Cerebellar cortex (tissue), 1 donor: ENCODE measurements at regions not wholly inside any gene's neighbourhood (a gene's known extent, or its start where the extent isn't known, plus 50 kb on each side); places are given as distances from the start of the nearest gene placed in this dataset.

Experiments
- DNase-seq: peaks from one replicate; pipeline ENCODE4 v3.0.0-alpha.2; 2015; ENCODE audit warnings: low spot score

DNA sequence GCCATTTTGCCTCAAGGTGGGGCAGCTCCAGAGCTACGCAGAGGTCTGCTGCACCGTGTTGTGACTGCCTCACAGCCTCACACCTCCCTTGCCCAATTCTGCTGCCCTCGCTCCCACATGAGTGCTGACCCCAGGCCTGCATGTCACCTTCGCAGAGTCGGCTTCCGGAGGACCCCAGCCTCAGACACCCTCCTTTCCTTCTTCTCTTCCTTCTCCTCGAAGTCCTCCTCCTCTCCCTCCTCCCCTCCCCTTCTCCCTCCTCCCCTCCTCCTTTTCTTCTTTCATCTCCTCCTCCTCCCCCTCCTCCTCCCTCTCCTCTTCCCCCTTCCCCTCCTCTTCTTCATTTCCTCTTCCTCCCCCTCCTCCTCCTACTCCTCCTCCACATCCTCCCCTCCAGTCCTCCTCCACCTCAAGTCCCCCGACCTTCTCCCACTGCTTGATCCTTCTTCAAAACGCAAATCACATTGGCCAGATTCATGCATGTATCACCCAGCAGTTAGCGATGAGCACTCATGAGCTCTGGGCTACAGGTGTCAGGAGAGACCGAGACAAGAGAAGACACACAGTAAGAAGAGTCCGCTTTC lies 243.8 kb downstream of the RBFOX3 start:
- DNase-seq: no peak

DNA sequence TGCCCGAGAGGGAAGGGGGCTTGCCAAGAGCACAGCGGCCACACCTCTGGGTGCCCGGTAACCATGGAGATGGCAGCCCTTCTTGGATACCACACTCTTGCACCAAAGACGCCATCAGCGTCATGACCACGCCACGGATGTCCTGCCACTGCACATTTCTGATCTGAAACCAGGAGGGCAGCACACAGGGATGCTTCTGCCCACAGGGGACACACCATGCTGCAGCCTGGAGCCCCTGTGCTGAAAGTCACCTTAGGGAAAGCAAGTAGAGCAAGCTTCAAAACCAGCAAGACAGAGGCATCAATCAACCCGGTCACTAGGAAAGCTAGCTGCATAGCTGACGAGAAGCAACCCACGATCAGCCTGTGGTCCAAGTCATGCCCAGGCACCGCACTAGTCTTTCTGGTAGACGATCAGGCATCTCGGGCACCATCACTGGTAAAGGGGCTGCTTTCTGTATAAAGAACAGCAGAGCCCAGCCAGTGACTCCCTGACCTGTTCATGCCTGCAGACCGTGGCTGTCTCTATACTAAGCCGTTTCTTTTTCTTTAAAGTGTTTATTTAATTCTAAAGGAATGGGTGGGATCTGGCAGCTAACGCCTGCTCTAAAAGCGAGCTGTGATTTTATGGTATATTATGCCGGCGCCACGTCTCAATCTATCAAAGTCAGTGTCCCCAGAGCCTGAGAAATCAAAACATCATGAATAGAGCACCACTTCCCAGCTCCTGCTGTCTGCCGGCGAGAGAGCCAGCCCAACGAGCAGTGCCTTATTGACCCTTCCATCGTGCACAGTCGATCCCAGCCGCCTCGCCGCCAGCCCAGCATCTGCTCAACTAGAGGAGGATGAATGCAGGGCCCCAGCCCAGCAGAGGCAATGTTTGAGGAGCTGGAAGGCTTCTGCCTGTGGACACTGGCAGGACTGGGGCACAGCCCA lies 244.7 kb downstream of the RBFOX3 start:
- no peak for DNase-seq

DNA sequence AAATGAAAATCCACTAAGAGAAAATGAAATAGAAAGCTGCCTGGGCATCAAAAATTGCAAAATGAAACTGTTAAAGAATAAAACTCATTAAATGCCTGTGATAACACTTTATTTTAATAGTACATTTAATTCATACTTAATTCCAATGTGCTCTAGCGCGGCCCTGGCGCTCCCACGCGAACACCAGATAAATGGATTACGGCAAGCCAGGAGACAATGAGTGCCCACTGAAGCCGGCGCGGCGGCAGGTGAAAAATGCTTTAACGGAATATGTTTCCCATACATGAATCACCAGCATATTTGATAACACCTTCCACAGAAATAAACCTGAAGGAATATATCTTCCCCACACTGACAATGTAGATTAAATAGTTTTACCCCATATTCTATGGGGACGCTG lies 245.5 kb downstream of the RBFOX3 start:
- no peak for DNase-seq

DNA sequence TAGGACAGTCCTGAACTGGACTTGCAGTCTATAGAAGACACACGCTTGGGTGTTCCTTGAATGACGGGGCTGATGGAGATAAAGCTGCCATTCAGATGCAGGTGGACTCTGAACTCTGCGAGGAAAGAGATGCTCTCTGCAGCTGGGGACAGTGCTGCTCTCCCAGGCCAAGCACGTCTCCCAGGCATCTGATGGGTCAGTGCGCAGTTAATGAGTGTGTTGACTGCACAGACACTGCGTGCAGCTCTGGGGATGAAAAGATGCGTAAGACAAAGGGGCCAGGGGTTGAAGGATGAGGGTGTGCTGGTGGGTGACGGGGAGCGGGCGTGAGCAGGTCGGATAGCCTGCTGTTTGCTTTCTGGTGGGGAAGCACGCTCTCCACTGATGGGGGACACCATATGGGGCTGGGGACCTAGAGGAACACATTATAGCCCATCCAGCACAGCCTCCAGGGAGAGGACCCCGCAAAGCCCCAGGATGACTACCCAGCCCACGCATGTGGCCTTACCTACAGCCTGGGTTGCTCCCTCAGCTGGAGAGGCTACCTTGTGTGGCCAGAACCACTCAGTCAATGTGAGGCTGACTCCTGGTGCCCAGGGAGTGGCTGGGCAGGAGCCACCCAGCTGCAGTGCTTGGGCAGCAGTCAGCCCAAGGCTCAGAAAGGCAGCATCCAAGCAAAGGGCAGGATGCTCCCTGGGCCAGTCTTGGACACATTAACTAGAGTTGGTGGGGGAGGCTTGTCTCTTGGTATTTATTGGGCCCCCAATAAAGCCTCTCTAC lies 246.3 kb downstream of the RBFOX3 start:
- DNase-seq: no peak

DNA sequence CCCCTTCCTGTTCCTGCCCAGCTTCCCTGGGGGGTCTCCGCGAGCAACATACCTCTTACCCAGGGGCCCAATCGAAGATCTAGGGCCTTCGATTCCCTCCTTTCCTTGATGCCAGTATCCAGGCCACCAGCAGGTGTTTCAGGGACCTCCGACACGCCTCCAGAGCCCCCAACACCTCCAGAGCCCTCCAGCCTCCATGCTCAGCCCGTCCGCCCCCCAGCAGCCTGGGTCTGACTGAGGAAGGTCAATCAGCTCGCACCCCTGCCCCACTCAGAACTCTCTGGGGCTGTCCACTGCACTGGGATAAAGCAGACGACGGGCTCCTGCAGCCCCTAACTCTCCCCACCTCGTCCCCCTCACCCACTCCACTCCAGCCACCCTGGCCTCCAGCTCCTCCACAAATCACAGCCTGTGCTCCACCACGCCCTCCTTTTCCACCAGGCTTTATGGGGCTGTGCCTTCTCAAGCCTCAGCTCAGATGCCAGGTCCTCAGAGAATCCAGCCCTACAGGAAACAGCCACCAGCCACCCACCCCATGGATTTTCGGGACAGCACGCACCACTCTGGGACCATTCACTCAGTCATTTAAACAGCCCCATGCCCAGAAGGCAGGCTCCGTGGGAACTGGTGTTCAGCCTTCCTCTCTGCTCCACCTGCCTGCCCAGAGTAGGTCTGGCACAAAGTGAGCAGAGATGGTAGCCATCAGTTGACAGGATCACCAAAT lies 247.1 kb downstream of the RBFOX3 start:
- no peak for DNase-seq

DNA sequence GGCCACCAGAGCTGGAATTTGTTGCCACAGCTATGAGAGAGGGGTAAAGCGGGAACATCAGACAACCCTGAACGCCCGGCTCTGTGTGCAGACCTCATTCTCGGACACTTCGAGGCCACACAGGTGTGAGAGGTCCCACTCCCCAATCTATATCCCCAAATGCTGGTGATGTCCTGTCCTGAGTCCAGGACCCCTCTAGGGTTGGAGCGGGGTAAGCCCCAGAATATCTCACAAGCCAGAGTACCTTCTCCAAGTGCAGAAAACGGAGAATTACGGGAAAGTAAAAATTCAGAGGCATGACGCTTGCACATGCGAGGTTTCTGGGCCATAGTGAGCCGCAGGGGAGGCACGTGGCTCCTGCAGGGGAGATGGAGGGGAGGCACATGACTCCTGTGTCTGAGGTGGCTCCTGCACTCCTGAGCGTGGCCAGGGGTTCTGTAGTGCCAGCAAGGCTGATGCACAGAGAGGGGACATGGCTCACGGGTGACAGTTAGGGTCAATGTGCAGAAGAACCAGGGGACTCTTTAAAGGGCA lies 248.0 kb downstream of the RBFOX3 start:
- no peak for DNase-seq

DNA sequence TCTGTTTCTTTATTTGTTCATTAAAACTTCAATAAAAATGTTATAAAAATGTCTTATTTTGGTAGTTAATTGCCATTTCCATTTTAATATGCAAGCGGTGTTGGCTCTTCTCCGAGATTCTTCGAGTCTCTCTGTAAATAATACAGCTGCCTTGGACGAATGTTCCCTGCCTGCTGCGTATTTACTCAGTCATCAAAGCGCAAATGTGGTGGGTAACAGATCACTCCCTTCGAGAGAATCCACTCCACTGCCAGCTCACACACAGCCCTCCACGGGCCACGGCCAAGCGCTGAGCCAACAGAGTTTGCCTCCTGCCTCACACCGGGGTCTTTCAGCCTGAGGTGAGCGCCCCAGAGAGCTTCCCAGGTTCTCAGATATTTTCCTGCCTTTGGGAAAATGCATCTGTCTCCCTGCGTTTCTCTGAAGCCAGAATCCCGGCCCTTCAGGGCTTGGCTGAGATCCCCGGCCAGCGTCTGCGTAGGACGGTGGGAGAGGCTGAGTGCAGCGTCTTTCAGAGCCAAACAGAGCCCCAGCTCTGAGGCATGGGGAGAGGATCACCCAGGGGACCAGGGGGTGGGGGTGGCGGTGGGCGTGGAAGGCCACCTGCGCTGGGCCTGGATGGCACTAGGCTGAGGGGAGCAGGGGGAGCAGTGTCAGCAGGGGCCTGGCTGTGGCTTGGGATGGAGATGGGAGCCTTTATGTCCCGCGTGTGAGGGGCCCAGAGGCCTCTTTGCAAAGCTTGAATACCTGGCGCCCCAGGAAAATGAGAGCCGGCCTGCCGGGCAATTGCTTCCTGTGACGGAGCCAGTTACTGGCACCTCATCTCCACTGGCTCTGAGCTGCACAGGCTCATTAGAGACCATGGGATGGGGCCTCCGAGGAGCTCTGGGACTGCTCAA lies 248.7 kb downstream of the RBFOX3 start:
- peak; percentile 60 for DNase-seq

DNA sequence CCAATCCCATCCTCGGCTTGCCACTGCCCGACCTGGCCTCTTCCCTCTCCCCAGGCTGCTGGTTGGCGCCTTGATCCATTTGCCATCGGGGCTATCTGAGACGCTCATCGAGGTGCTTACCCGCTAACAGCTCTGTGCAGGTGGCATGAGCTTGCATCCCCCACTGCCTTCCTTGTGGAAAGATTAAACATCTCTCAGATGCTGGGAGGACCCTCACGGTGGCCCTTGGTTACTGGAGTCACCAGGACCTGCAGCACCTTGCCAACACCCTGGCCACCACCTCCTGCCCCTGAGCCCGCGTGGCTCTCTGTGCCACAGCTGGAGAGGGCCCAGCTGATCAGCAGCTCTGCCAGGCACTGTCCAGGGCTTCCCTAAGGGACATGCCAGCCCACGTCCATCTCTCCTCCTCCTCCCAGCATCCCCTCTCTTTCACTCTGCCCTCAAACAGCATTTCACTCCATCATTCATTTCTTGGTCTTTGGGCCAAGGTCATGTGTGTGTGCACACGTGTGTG lies 249.6 kb downstream of the RBFOX3 start:
- no peak for DNase-seq

DNA sequence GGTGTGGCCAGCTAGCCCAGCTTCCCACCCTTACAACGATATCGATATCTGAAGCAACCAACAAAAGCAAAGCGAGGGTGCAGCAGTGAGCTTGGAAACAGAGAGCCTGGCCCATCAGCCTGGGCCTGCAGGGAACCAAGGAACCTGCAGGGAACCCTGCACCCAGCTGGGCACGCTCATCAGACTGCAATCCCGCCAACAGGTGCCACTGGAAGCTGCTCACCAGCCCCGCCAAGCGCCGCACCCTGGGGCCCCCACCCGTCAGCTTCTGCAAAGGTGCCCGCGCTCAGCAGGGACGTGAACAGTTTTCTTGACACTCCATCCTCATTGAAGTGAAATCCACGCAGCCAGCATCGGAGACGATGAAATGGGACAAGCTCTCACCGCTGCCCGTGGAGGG lies 250.7 kb downstream of the RBFOX3 start:
- DNase-seq: no peak

DNA sequence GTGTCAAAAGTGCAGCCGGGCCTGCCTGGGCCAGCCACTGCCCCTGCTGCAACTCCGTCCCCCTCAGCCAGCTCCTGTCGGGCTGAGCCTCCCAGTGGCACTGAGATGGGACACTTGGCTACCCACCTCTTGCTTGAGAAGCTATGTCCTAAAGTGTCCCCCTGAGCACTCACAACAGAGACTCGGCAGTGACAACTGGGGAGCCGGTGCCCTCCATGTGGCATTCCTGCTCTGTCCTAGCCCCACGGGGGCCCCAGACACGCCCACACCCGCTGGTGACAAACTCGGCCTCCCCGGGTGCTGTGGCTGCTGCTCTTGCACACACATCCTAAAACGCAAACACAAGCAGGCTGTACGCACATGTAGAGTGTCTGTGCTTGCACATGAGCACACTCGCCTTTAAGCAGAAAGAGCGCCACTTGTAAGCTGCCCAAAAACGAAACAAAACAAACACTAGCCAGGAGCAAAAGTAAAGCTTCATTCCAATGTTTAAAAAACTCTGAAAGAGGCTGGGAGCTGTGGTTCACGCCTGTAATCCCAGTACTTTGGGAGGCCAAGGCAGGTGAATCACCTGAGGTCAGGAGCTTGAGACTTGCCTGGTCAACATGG lies 253.9 kb downstream of the RBFOX3 start:
- no peak for DNase-seq

DNA sequence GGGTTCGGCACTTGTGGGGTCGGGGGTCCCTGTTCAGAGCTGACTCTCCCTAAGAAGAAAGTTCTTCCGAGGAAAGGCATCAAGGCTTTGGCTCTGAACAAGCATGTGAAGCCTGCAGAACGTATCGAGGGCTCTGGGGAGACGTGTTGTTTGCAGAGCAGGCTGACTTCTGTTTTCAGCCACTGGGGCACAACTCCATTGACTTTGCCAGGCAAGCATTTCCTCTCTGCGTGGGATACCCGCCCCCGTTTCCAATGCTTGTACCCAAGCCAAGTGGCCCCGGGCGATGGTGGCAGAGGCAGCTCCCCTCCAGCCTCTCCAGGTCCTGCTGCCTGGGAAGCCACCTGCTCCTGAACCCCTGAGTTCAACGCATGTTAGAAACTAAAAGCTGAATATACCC lies 255.7 kb downstream of the RBFOX3 start:
- DNase-seq: no peak

DNA sequence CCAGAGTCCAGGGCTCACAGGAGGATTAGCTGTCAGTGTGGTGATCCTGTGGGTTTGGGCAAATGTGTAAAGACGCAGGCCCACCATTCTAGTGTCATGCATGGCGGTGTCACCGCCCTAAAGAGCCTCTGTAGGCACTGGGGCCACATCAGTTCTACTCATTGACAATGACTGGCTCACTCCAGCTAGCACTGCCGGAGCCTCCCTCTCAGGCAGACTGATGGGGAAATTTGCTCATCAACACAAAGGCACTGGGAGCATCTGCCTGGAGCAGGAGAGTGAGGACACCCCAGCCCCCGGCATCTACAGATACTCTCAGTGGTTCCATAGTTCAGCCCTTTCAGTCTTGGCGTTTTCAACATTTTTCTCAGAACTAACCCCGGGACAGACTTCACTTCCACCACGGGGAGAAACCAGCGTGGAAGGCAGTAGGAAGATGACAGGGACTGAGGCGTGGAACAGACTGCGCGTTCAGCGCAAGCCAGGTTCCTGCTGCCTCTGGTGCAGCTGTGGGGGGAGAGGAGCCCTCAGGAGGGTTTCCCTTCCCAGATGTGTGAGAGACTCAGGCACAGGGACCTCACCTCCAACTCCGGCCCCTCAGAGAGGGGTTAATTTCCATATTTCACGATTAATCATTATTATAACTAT lies 256.6 kb downstream of the RBFOX3 start:
- DNase-seq: no peak

DNA sequence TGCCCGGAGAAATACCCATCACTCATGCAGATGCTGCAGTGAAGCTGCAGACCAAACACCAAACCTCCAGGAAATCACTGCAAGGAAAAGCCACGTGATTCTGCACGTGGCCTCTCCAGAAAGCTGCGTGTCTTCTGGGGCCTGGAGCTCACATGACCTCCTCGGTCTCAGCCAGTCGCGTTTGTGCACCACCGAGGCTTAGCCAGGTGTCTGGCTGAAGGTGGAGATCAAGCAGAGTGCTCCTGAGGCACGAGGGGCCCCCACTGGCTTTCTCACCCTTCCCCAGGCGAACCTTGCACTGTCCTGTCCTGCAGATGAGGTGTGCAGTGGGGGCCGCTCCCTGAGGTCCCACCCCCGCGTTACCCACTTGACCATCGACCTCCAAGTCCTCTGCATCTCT lies 257.3 kb downstream of the RBFOX3 start:
- DNase-seq: no peak

DNA sequence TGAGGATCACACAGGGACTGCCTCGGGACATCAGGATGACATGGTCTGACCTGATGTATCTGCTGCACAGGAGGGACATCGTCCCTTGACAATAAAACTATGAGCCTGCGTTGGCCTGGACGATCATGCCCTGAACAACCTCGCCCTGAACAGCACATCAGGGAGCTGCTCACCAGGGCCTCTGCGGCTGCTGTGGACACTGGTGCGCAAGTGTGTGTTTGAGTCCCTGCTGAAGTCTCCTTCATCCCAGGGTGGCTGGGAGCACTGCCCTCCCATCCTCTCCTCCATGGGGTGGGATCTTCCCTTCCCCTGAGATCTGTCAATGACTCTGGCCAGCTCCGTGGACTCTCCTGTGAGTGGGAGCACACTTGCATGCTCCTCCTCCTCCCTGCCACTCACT lies 257.8 kb downstream of the RBFOX3 start:
- no peak for DNase-seq

DNA sequence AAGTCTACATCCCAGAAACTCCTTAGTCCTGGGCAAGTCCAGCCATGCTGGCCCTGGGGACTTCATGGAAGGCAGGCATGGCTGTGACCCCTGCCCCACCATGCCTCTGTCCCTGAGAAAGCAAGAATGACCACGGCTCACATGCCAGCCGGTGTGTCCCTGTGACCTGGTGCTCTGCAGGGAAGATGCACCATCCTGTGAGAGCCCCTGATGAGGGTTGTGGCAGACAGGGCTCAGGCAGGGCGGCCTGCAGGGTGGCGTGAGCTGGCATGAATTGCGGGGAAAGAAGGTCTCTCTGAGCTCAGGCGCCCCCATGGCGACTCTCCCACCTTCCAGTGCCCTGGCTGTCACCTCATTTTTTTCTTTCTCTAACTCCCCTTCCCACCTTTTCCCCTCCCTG lies 260.3 kb downstream of the RBFOX3 start:
- DNase-seq: no peak

DNA sequence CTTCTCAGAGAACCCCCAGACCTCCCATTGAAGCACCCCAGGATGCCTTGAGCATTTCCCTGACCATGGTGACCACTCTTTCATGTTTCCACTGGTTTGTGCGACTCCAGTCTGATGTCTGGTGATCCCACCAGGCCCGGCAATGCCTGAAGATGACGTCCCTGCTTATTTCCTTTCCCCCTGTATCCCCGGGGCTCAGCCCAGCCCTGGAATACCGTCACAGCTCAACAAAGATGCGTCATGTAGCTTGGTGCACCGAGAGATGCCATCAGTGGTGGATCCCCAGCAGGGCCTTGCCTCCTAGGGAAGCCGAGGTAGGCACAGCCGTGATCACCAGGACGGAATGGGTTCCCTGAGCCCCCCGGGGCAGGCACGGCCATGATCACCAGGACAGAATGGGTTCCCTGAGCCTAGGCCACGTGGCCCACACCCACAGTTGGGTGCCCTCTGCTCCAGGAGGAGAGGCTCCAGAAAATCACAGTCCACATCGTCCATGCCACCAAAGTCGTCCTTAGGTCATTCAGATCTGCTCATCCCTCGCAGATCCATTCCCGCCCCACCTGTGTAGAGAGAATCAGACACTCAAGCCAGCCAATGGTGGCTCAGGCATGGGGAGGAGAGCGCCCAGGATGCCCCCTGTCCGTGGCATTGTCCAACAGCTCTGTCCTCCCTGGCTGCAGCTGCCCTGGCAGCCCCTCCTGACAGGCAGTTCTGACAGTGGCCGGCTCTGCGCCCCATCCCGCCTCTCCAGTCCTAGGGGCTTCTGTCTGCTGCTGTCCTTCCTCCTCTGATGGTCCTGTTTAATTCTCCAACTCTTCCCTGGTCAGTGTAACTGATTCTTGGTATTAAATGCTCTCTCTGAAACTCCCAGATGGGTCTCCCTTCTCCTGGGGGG lies 261.1 kb downstream of the RBFOX3 start:
- DNase-seq: no peak

DNA sequence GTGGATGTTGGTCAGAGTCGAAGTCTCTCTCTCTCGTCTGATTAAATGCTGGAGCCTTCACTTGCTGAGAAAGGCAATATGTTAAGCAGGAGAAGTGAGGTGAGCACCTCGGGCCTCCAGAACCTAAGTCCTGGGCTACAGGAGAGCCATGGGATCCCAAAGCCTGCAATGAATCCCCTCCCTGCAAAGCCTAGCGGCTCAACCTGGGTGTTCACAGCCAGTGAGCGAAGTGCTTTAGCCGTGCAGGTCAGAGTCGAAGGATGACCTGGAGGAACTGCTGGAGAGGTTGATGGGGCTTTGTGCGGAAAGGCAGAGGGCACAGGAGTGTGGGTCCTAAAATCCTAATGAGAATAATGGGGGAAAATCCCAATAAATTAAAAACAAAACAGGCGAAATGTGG lies 267.8 kb downstream of the ENGASE start:
- no peak for DNase-seq

DNA sequence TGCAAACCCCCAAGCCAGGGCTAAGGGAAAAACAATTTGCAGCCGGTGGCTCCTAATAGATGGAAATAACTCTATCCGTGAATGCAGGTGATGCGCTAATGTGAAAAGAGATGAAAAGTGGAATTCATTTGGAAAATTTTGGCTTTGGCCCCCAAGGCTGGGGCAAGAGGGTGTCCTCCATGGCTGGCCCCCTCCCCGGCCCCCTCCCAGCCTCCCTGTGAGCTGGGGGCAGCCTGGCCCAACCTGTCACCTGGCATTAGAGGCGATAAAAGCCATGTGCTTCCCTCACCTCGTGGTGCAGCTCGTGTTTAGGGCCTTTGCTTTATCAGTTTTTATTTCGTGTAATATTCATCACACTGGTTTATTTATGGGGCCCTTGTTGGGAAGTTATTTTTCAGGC lies 267.2 kb downstream of the ENGASE start:
- no peak for DNase-seq
